ENCODE measurements at regions not wholly inside any gene's neighbourhood (a gene's known extent, or its start where the extent isn't known, plus 50 kb on each side); places are given as distances from the start of the nearest gene placed in this dataset.

- Histone ChIP-seq H3K18ac (ENCODE audit: low read depth, low read length) (no peak overlapping the region), H4K8ac (ENCODE audit: low read depth in 2 of 2, low read length in 2 of 2) (no peak overlapping the region), H3K27me3 (ENCODE audit: control insufficient read depth, insufficient read depth, low read length) (no peaks in the 10 kb centered on the region), H3K27ac (ENCODE audit: insufficient read depth, low read length) (no peak overlapping the region), H2AK9ac (replicated peaks; ENCODE audit: low read depth, low read length, poor library complexity) (no peak overlapping the region), H3K4me3 (ENCODE audit: insufficient read depth, low read depth, low read length) (no peak overlapping the region), H2BK120ac (ENCODE audit: low read depth, low read length) (no peak overlapping the region), H3K9me3 (ENCODE audit: control insufficient read depth, insufficient read depth, low read length) (peaks cover 8% of the 10 kb centered on the region; the same call in 1 of the 2 replicates), H3K9ac (ENCODE audit: low read depth, low read length) (no peak overlapping the region), H3K23ac (ENCODE audit: low read depth, low read length) (no peak overlapping the region), H3K4me1 (ENCODE audit: control insufficient read depth, insufficient read depth, low read length) (no peaks in the 10 kb centered on the region), H3K4me2 (ENCODE audit: low read depth, low read length) (no peak overlapping the region), H4K91ac (ENCODE audit: insufficient read depth, low read depth, low read length) (no peak overlapping the region), H3K9me1 (ENCODE audit: insufficient read depth, low read length) (no peaks in the 10 kb centered on the region), H3K56ac (ENCODE audit: extremely low read depth, insufficient read depth, low read length) (no peak overlapping the region), H2BK20ac (ENCODE audit: low read depth, low read length) (no peak overlapping the region), H4K5ac (ENCODE audit: low read depth, low read length) (no peak overlapping the region), H2BK5ac (ENCODE audit: low read depth, low read length, poor library complexity, severe bottlenecking) (no peak overlapping the region), H3K4ac (ENCODE audit: low read depth, low read length) (no peak overlapping the region), H3K14ac (replicated peaks; ENCODE audit: low read depth, low read length) (no peak overlapping the region), H2AK5ac (ENCODE audit: low read depth, low read length) (no peak overlapping the region), H4K20me1 (ENCODE audit: insufficient read depth, low read length) (no peaks in the 10 kb centered on the region), H3K79me1 (ENCODE audit: low read depth in 1 of 2, low read length in 2 of 2) (no peaks in the 10 kb centered on the region), H2BK15ac (ENCODE audit: low read depth, low read length) (no peak overlapping the region), H2AFZ (replicated peaks; ENCODE audit: low read length, poor library complexity) (no peak overlapping the region), H3K36me3 (ENCODE audit: control insufficient read depth, insufficient read depth, low read length) (no peaks in the 10 kb centered on the region)
- ChIA-PET POLR2A (ENCODE audit: unreplicated experiment) (no interaction called here), CTCF (no interaction called here)
- BruUV-seq (replicated peaks): no TSS peak
- DNase-seq (no peak), ATAC-seq (ENCODE audit: low read depth) (no peak)
- no peak for TF ChIP-seq MAFK (IDR thresholded peaks at IDR 0.05; ENCODE audit: low read depth, low read length)
- TF ChIP-seq NFE2L2 (IDR thresholded peaks at IDR 0.05; ENCODE audit: low read depth, low read length): no peak
- no peak for TF ChIP-seq RAD21 (IDR thresholded peaks at IDR 0.05; ENCODE audit: low read length)
- no peak for TF ChIP-seq BHLHE40 (IDR thresholded peaks at IDR 0.05; ENCODE audit: low read depth, low read length)
- no peak for TF ChIP-seq RFX5 (IDR thresholded peaks at IDR 0.05; ENCODE audit: low read depth, low read length)
- TF ChIP-seq SMC3 (IDR thresholded peaks at IDR 0.05; ENCODE audit: low read depth, low read length): no peak
- no peak for TF ChIP-seq FOS (IDR thresholded peaks at IDR 0.05; ENCODE audit: low read depth, low read length)
- no peak for TF ChIP-seq RCOR1 (IDR thresholded peaks at IDR 0.05; ENCODE audit: insufficient replicate concordance, low read length)
- TF ChIP-seq CHD1 (IDR thresholded peaks at IDR 0.05; ENCODE audit: low read depth, low read length): no peak
- TF ChIP-seq MXI1 (IDR thresholded peaks at IDR 0.05; ENCODE audit: borderline replicate concordance, low read depth, low read length): no peak
- no peak for TF ChIP-seq MAZ (IDR thresholded peaks at IDR 0.05; ENCODE audit: borderline replicate concordance, low read depth, low read length)
- no peak for TF ChIP-seq CTCF (conservative IDR thresholded peaks at IDR 0.05; ENCODE audit: low read depth, low read length)
- no peak for TF ChIP-seq CEBPB (IDR thresholded peaks at IDR 0.05; ENCODE audit: low read depth, low read length)
- no peak for TF ChIP-seq POLR2A (IDR thresholded peaks at IDR 0.05; ENCODE audit: low read depth, low read length)
- no peak for TF ChIP-seq USF2 (IDR thresholded peaks at IDR 0.05; ENCODE audit: low read depth, low read length)
- TF ChIP-seq ELK1 (IDR thresholded peaks at IDR 0.05; ENCODE audit: borderline replicate concordance, low read depth, low read length): no peak
- in situ Hi-C loops (cut with MboI; ENCODE audit: low sequenced_read_pairs) (no loop called here), intact Hi-C loops (cut with micrococcal nuclease) (no loop called here), dilution Hi-C loops (cut with HindIII; ENCODE audit: low sequenced_read_pairs, unreplicated experiment) (no loop called here)
- no CpG with 5 or more reads among the region's 2 CpGs for WGBS, 2 experiments (ENCODE audit: extremely low coverage in 2 of 2, insufficient read length in 1 of 2)
Observed at GRCh38 chr5:24067208-24067607, 559.8 kb downstream of the PRDM9 start.

All from IMR-90 (cell line).